Breast epithelium (tissue), 4 donors: ENCODE measurements at regions not wholly inside any gene's neighbourhood (a gene's known extent, or its start where the extent isn't known, plus 50 kb on each side); places are given as distances from the start of the nearest gene placed in this dataset.

ENCODE experiments used
- DNase-seq, 2 donors: peaks; one replicate each; pipeline ENCODE4 v3.0.0-alpha.2; 2019; ENCODE audit warnings: low spot score in 2 of 2
- H3K27ac ChIP-seq, 2 donors: fragments of 200-600 bp; sonication (generic) in 1 of 2; one replicate each; pipeline ENCODE4 v1.5.1; 2016 to 2019; ENCODE audit warnings: mild to moderate bottlenecking in 1 of 2
- H3K27me3 ChIP-seq, 2 donors: fragments of 200-600 bp; sonication (generic) in 1 of 2; one replicate each; pipeline versions ENCODE4 v1.5.1 to v1.6.0; 2017 to 2019; ENCODE audit warnings: control low read depth in 1 of 2, mild to moderate bottlenecking in 1 of 2
- H3K36me3 ChIP-seq: fragments of 200-600 bp; one replicate; pipeline ENCODE4 v1.5.1; 2019
- H3K4me1 ChIP-seq, 2 donors: fragments of 200-600 bp; sonication (generic); one replicate each; pipeline ENCODE4 v1.5.1; 2016 to 2019; ENCODE audit warnings: control low read depth in 1 of 2
- H3K4me3 ChIP-seq, 3 donors: fragments of 200-600 bp; sonication (generic); 1 replicate in 2 of 3; 2 replicates in 1 of 3; pipeline ENCODE4 v1.5.1; 2016 to 2019; ENCODE audit warnings: mild to moderate bottlenecking in 3 of 3, moderate library complexity in 2 of 3
- H3K9me3 ChIP-seq, 2 donors: fragments of 200-600 bp; sonication (generic) in 1 of 2; one replicate each; pipeline ENCODE4 v1.5.1; 2016 to 2019; ENCODE audit warnings: control low read depth in 1 of 2
- CTCF ChIP-seq, 3 donors: fragments of 450-650 bp; IDR thresholded peaks; one replicate each; pipeline ENCODE4 v1.5.1; 2016 to 2017; ENCODE audit warnings: antibody characterized with exemption in 3 of 3, mild to moderate bottlenecking in 3 of 3, moderate library complexity in 3 of 3
- POLR2A ChIP-seq: fragments of 450-650 bp; IDR thresholded peaks from one replicate; pipeline ENCODE4 v1.6.1; 2016; ENCODE audit warnings: antibody characterized with exemption, mild to moderate bottlenecking, moderate library complexity
- POLR2AphosphoS5 ChIP-seq, 3 donors: sonication (generic); formaldehyde crosslinking; IDR thresholded peaks; one replicate each; pipeline ENCODE4 v1.6.1; 2017; ENCODE audit warnings: antibody characterized with exemption in 3 of 3
- intact Hi-C: fragments of 100-400 bp; cut with DNase I; formaldehyde crosslinking; loops from one replicate; pipeline ENCODE4 v1.15.1; 2023; ENCODE audit warnings: low total_unique reads

- no peaks in the 10 kb centered on the region for H3K36me3 ChIP-seq
- intact Hi-C loops, result no loop called here
- H3K9me3 ChIP-seq, result no peaks in the 10 kb centered on the region
- no peak for DNase-seq
- TF ChIP-seq POLR2AphosphoS5 (IDR thresholded peaks at IDR 0.05) (no peak), POLR2A (no peak), CTCF (IDR thresholded peaks at IDR 0.05) (no peak)
- peaks cover 6 to 7% of the 10 kb centered on the region in 2 donors for H3K4me1 ChIP-seq
- peak overlapping the region; percentile 48 to 63 for H3K27ac ChIP-seq
- H3K27me3 ChIP-seq, result no peaks in the 10 kb centered on the region
- no peak overlapping the region for H3K4me3 ChIP-seq
Measured at GRCh38 chr2:38170733-38171132, 94.8 kb upstream of the CYP1B1 start.

GRCh38 chr2:38170067-38170466 lies 94.1 kb upstream of the CYP1B1 start:
- no peak for TF ChIP-seq POLR2A
- TF ChIP-seq CTCF (IDR thresholded peaks at IDR 0.05), result no peak
- TF ChIP-seq POLR2AphosphoS5 (IDR thresholded peaks at IDR 0.05), result no peak
- Histone ChIP-seq H3K9me3 (no peaks in the 10 kb centered on the region), H3K27ac (peak overlapping the region in 1 of 2 donors; percentile 63), H3K4me3 (no peak overlapping the region), H3K36me3 (no peaks in the 10 kb centered on the region), H3K4me1 (peaks cover 3 to 4% of the 10 kb centered on the region in 2 donors), H3K27me3 (no peaks in the 10 kb centered on the region)
- intact Hi-C loops, result no loop called here
- no peak for DNase-seq

GRCh38 chr2:38168710-38169480 lies 92.9 kb upstream of the CYP1B1 start:
- DNase-seq, result no peak
- no peaks in the 10 kb centered on the region for H3K4me1 ChIP-seq
- H3K36me3 ChIP-seq, result no peaks in the 10 kb centered on the region
- H3K27me3 ChIP-seq, result no peaks in the 10 kb centered on the region
- no peak for TF ChIP-seq CTCF (IDR thresholded peaks at IDR 0.05)
- no peak for TF ChIP-seq POLR2A
- TF ChIP-seq POLR2AphosphoS5 (IDR thresholded peaks at IDR 0.05), result no peak
- no peak overlapping the region for H3K4me3 ChIP-seq
- intact Hi-C loops, result no loop called here
- peak overlapping the region in 1 of 2 donors; percentile 70 for H3K27ac ChIP-seq
- no peaks in the 10 kb centered on the region for H3K9me3 ChIP-seq

- Histone ChIP-seq H3K27ac (peak overlapping the region; percentile 1 to 70), H3K36me3 (no peaks in the 10 kb centered on the region), H3K4me1 (no peaks in the 10 kb centered on the region), H3K4me3 (no peak overlapping the region), H3K9me3 (no peaks in the 10 kb centered on the region), H3K27me3 (no peaks in the 10 kb centered on the region)
- TF ChIP-seq CTCF (IDR thresholded peaks at IDR 0.05) (no peak), POLR2AphosphoS5 (IDR thresholded peaks at IDR 0.05) (peak in 1 of 3 donors; percentile 41), POLR2A (no peak)
- intact Hi-C loops, result no loop called here
- DNase-seq, result peak in 1 of 2 donors; percentile 28
Measured at GRCh38 chr2:38167968-38168350, 92.0 kb upstream of the CYP1B1 start.

DNA sequence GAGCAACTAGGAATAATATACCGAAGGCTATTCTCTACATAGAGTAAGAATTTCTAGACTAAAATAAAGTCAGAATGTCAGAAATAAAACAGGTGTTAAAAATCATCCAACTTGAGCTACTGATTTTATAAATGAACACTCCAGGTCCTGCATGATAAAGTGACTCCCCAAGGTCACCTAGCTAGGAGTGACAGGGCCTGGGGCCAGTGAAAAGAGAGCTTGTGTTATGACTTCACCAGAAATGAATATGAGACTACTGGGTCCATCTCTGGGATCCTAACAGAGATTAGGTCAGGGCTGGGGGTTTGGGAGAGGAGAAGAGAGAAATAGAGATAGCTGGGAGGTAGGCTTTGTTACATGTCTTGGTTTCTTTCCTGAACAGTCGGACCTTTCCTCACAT lies 89.7 kb upstream of the CYP1B1 start:
- H3K27ac ChIP-seq, result no peak overlapping the region
- intact Hi-C loops, result no loop called here
- DNase-seq, result no peak

More for the DNA sequence above, 89.7 kb upstream of the CYP1B1 start:
- Histone ChIP-seq H3K4me1 (no peaks in the 10 kb centered on the region), H3K36me3 (no peaks in the 10 kb centered on the region), H3K4me3 (no peak overlapping the region), H3K9me3 (no peaks in the 10 kb centered on the region), H3K27me3 (no peaks in the 10 kb centered on the region)
- TF ChIP-seq POLR2AphosphoS5 (IDR thresholded peaks at IDR 0.05), result no peak
- no peak for TF ChIP-seq POLR2A
- no peak for TF ChIP-seq CTCF (IDR thresholded peaks at IDR 0.05)
